SU-DHL-6 (cell line): ENCODE measurements at regions not wholly inside any gene's neighbourhood (a gene's known extent, or its start where the extent isn't known, plus 50 kb on each side); places are given as distances from the start of the nearest gene placed in this dataset.

Source experiments
- EZH2phosphoT487 ChIP-seq: fragments of 200-600 bp; sonication (generic), shearing (Covaris generic); conservative IDR thresholded peaks from 2 replicates; pipeline ENCODE4 v1.6.1; 2018; ENCODE audit warnings: mild to moderate bottlenecking, antibody characterized with exemption, low read length, moderate library complexity, mixed read lengths
- TF ChIP-seq, protein P1 (sequence below): fragments of 200-600 bp; sonication (generic); IDR thresholded peaks from one replicate; pipeline ENCODE4 v1.5.1; 2017; ENCODE audit warnings: antibody characterized with exemption, mild to moderate bottlenecking, low read length, moderate library complexity; ENCODE audit not compliant: insufficient read depth, poor library complexity, severe bottlenecking

- TF ChIP-seq, protein P1, sequence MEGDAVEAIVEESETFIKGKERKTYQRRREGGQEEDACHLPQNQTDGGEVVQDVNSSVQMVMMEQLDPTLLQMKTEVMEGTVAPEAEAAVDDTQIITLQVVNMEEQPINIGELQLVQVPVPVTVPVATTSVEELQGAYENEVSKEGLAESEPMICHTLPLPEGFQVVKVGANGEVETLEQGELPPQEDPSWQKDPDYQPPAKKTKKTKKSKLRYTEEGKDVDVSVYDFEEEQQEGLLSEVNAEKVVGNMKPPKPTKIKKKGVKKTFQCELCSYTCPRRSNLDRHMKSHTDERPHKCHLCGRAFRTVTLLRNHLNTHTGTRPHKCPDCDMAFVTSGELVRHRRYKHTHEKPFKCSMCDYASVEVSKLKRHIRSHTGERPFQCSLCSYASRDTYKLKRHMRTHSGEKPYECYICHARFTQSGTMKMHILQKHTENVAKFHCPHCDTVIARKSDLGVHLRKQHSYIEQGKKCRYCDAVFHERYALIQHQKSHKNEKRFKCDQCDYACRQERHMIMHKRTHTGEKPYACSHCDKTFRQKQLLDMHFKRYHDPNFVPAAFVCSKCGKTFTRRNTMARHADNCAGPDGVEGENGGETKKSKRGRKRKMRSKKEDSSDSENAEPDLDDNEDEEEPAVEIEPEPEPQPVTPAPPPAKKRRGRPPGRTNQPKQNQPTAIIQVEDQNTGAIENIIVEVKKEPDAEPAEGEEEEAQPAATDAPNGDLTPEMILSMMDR: no peak
- TF ChIP-seq EZH2phosphoT487: no peak
Measured at GRCh38 chr1:88189525-88189924, 494.5 kb upstream of the PKN2 start.
